ENCODE measurements at regions not wholly inside any gene's neighbourhood (a gene's known extent, or its start where the extent isn't known, plus 50 kb on each side); places are given as distances from the start of the nearest gene placed in this dataset.

DNA sequence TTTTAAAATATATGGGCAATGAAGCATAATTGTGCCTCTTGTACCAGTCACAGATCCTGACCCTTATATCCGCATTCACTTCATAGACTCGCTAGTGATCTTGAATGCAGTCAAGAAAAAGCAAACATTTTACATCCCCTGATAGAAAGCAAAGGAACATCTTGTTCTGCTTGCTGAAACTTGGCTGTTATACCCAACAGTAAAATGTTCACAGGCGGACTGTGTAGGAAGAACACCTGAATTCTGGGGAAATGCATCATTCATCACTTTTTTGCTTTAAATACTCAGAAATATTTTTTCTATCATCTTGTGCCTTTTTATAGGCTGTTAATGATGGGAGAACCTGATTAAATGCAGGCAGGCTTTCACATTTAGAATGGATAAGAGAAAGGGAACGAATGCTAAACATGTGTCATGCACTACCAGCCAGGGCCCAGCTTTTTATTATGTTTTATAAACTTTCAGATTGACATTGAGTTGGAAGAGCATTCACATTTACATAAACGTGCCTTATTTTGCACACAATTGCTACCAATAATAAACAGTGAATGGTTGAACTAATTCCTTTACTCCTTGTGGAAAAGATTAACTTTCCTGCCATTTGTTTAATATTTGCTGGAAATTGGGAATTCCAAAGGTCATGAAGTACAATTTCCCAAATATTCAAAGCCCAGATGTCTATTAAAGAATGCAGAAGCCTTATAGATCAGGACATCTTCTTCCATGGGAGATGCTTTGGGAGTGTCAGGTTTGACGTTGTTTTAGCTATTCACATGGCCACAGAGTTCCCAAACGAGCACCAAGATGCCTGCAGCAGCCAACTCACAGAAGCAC is 756.2 kb downstream of the TLE1 start:
- Histone ChIP-seq H3K4me3 (ENCODE audit: extremely low read depth, insufficient read depth, low read length, poor library complexity, severe bottlenecking) (no peak overlapping the region), H3K27ac (ENCODE audit: low read depth, low read length, severe bottlenecking) (no peak overlapping the region), H3K36me3 (ENCODE audit: control insufficient read depth, insufficient read depth, low read length) (no peaks in the 10 kb centered on the region), H3K4me1 (ENCODE audit: control insufficient read depth, insufficient read depth, low read length, poor library complexity, severe bottlenecking) (no peaks in the 10 kb centered on the region), H3K9me3 (ENCODE audit: control insufficient read depth, low read length) (no peaks in the 10 kb centered on the region)
- WGBS, 2 experiments (ENCODE audit: insufficient coverage in 2 of 2) = 92% methylated on average over 4 of the region's 7 CpGs; no CpG with 5 or more reads in 1 of the 2 experiments

DNA sequence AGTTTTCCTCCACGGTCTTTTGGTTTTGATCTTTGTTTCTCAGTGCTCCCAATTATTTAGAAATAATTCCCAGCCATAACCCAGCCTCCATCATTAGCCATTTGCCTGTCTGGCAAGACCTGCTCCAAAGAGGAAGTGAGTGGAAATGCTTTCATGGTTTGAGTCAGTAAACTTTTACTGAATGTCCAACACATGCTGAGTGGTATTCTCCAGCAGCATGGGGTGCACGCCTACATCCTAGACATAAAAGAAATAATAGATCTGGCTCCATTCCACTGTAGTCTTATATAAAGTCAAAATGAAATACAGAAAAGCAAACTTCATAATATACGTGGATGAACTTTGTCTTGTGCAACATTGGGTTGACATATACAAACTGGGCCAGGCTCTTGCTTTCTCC is 757.2 kb downstream of the TLE1 start:
- no peaks in the 10 kb centered on the region for H3K36me3 ChIP-seq (ENCODE audit: control insufficient read depth, insufficient read depth, low read length)
- H3K27ac ChIP-seq (ENCODE audit: low read depth, low read length, severe bottlenecking) = no peak overlapping the region
- H3K4me1 ChIP-seq (ENCODE audit: control insufficient read depth, insufficient read depth, low read length, poor library complexity, severe bottlenecking) = no peaks in the 10 kb centered on the region
- no peak overlapping the region for H3K4me3 ChIP-seq (ENCODE audit: extremely low read depth, insufficient read depth, low read length, poor library complexity, severe bottlenecking)
- 62% methylated on average over 3 of the region's 3 CpGs; no CpG with 5 or more reads in 1 of the 2 experiments for WGBS, 2 experiments (ENCODE audit: insufficient coverage in 2 of 2)
- no peaks in the 10 kb centered on the region for H3K9me3 ChIP-seq (ENCODE audit: control insufficient read depth, low read length)

DNA sequence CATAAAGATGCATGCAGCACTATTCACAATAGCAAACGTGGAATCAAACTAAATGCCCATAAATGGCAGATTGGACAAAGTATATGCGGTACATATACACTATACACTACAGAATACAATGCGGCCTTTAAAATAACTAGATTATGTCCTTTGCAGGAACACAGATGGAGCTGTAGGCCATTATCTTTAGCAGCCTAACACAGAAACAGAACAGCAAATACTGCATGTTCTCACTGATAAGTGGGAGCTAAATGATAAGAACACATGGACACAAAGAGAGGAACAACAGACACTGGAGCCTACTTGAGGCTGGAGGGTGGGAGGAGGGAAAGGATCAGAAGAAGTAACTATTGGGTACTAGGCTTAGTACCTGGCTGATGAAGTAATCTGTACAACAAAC is 758.2 kb downstream of the TLE1 start:
- Histone ChIP-seq H3K9me3 (ENCODE audit: control insufficient read depth, low read length) (no peaks in the 10 kb centered on the region), H3K4me1 (ENCODE audit: control insufficient read depth, insufficient read depth, low read length, poor library complexity, severe bottlenecking) (no peaks in the 10 kb centered on the region), H3K27ac (ENCODE audit: low read depth, low read length, severe bottlenecking) (no peak overlapping the region), H3K36me3 (ENCODE audit: control insufficient read depth, insufficient read depth, low read length) (no peaks in the 10 kb centered on the region), H3K4me3 (ENCODE audit: extremely low read depth, insufficient read depth, low read length, poor library complexity, severe bottlenecking) (no peak overlapping the region)
- 75 to 79% methylated on average over 2 to 3 of the region's 3 CpGs for WGBS, 2 experiments (ENCODE audit: insufficient coverage in 2 of 2)

DNA sequence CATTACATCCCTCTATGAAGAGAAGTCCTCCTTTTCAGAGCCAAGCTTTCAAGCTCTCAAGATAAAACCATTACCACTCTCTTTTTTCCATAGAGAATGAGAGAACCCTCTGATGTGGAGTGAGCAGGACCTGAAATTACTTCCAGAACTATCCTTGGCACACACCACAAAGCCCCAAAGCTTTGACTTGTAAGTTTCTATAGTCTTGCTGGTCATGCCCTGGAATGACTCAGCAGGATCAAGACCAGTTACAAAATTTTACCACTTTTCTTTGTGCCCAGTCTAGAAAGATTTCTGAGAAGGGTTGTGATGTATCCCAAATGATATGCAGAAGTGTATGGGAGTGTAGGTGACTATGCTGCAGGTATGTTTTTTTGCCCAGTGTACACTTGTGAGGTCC is 760.6 kb downstream of the TLE1 start:
- no peaks in the 10 kb centered on the region for H3K4me1 ChIP-seq (ENCODE audit: control insufficient read depth, insufficient read depth, low read length, poor library complexity, severe bottlenecking)
- no peaks in the 10 kb centered on the region for H3K9me3 ChIP-seq (ENCODE audit: control insufficient read depth, low read length)
- no peak overlapping the region for H3K4me3 ChIP-seq (ENCODE audit: extremely low read depth, insufficient read depth, low read length, poor library complexity, severe bottlenecking)
- no peaks in the 10 kb centered on the region for H3K36me3 ChIP-seq (ENCODE audit: control insufficient read depth, insufficient read depth, low read length)
- no peak overlapping the region for H3K27ac ChIP-seq (ENCODE audit: low read depth, low read length, severe bottlenecking)

DNA sequence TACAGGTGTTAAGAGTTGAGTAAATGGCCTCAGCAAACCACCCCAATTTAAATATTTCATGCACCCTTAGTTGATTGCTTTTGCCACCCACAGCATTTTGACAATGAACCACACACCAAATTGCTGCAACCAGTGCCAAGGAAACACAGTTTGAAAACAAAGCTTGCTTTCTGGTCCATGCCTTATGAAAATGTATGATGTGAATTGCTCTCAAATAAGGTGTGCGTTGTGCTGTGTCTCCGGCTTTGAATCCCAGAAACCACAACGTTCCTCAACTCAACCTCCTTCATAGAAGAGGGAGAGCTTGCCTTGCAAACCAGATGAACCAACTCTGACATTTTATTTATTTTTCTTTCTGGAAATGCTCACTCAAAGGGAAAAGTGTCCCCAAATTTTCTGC is 762.7 kb downstream of the TLE1 start:
- no peaks in the 10 kb centered on the region for H3K9me3 ChIP-seq (ENCODE audit: control insufficient read depth, low read length)
- 90% methylated on average over 2 of the region's 3 CpGs; no CpG with 5 or more reads in 1 of the 2 experiments for WGBS, 2 experiments (ENCODE audit: insufficient coverage in 2 of 2)
- H3K27ac ChIP-seq (ENCODE audit: low read depth, low read length, severe bottlenecking) = no peak overlapping the region
- H3K36me3 ChIP-seq (ENCODE audit: control insufficient read depth, insufficient read depth, low read length) = no peaks in the 10 kb centered on the region
- no peaks in the 10 kb centered on the region for H3K4me1 ChIP-seq (ENCODE audit: control insufficient read depth, insufficient read depth, low read length, poor library complexity, severe bottlenecking)
- H3K4me3 ChIP-seq (ENCODE audit: extremely low read depth, insufficient read depth, low read length, poor library complexity, severe bottlenecking) = no peak overlapping the region

DNA sequence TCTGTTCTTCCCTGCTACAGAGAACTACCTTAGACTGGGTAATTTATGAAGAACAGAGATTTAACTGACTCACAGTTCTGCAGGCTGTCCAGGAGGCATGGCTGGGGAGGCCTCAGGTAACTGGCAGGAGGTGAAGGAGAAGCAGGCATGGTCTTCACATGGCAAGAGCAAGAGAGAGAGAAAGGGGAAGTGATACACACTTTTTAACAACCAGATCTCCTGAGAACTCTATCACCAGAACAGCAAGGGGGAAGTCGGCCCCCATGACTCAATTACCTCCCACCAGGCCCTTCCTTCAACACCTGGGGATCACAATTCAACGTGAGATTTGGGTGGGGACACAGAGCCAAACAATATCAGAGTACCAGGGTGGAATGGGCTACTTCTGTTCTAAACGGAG is 766.8 kb downstream of the TLE1 start:
- Histone ChIP-seq H3K27ac (ENCODE audit: low read depth, low read length, severe bottlenecking) (no peak overlapping the region), H3K9me3 (ENCODE audit: control insufficient read depth, low read length) (no peaks in the 10 kb centered on the region), H3K36me3 (ENCODE audit: control insufficient read depth, insufficient read depth, low read length) (no peaks in the 10 kb centered on the region), H3K4me1 (ENCODE audit: control insufficient read depth, insufficient read depth, low read length, poor library complexity, severe bottlenecking) (no peaks in the 10 kb centered on the region), H3K4me3 (ENCODE audit: extremely low read depth, insufficient read depth, low read length, poor library complexity, severe bottlenecking) (no peak overlapping the region)
- WGBS, 2 experiments (ENCODE audit: insufficient coverage in 2 of 2) = 73% methylated on average over 2 of the region's 3 CpGs; no CpG with 5 or more reads in 1 of the 2 experiments

DNA sequence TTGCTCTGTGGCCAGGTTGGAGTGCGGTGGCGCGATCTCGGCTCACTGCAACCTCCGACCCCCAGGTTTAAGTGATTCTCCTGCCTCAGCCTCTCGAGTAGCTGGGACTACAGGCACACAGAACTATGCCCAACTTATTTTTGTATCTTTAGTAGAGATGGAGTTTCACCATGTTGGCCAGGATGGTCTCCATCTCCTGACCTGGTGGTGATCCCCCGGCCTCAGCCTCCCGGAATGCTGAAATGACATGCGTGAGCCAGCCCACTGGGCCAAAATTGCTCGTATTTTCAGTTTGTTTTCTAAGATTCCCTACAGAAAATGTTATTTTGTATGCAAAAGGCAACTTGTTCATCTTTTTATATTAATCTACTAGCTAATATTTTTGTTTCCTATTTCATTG is 782.6 kb downstream of the TLE1 start:
- H3K27ac ChIP-seq (ENCODE audit: low read depth, low read length, severe bottlenecking) = no peak overlapping the region
- H3K9me3 ChIP-seq (ENCODE audit: control insufficient read depth, low read length) = no peaks in the 10 kb centered on the region
- no peak overlapping the region for H3K4me3 ChIP-seq (ENCODE audit: extremely low read depth, insufficient read depth, low read length, poor library complexity, severe bottlenecking)
- WGBS, 2 experiments (ENCODE audit: insufficient coverage in 2 of 2) = 91 to 95% methylated on average over 6 to 8 of the region's 10 CpGs
- H3K36me3 ChIP-seq (ENCODE audit: control insufficient read depth, insufficient read depth, low read length) = no peaks in the 10 kb centered on the region
- H3K4me1 ChIP-seq (ENCODE audit: control insufficient read depth, insufficient read depth, low read length, poor library complexity, severe bottlenecking) = no peaks in the 10 kb centered on the region

DNA sequence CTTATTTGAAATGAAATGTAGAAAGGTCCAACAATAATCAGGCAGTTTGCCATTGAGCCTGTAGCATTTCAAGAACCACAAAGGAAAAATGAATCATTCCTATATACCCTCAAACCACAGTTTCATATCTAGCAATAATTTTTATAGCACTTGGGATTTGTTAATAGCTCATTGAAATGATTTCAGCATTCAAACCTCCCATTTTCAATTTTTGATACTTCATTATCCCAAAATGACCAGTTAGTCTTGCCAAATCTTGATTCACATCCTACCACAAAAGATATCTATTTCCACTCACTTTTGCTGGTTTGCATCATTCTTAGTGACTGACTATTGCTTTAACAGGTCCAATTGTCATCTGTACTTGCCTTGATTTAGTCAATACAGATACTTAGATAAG is 790.1 kb downstream of the TLE1 start:
- H3K27ac ChIP-seq (ENCODE audit: low read depth, low read length, severe bottlenecking) = no peak overlapping the region
- no peak overlapping the region for H3K4me3 ChIP-seq (ENCODE audit: extremely low read depth, insufficient read depth, low read length, poor library complexity, severe bottlenecking)

DNA sequence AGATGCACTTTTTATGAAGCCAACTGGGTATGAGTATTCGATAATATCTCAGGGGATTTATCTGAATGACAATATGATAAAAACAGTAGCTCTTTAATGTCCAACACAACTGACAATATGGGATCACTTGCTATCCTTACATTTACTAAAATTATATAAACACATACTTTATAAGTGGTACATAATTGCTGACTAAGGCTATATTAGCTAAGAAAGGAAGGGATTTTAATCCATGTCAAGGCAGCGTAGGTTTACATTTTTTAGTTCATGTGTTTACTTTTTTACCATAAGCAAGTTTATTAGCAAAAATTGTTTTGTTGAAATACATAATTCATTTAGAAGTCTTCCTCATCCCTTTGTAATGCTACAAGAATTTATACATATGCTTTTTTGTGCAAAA is 796.2 kb downstream of the TLE1 start:
- Histone ChIP-seq H3K36me3 (ENCODE audit: control insufficient read depth, insufficient read depth, low read length) (no peaks in the 10 kb centered on the region), H3K9me3 (ENCODE audit: control insufficient read depth, low read length) (peaks cover 4% of the 10 kb centered on the region), H3K4me1 (ENCODE audit: control insufficient read depth, insufficient read depth, low read length, poor library complexity, severe bottlenecking) (no peaks in the 10 kb centered on the region), H3K4me3 (ENCODE audit: extremely low read depth, insufficient read depth, low read length, poor library complexity, severe bottlenecking) (no peak overlapping the region), H3K27ac (ENCODE audit: low read depth, low read length, severe bottlenecking) (no peak overlapping the region)
- WGBS, 2 experiments (ENCODE audit: insufficient coverage in 2 of 2) = no CpG with 5 or more reads among the region's 2 CpGs

More for the DNA sequence above, 790.1 kb downstream of the TLE1 start:
- Histone ChIP-seq H3K4me1 (ENCODE audit: control insufficient read depth, insufficient read depth, low read length, poor library complexity, severe bottlenecking) (no peaks in the 10 kb centered on the region), H3K9me3 (ENCODE audit: control insufficient read depth, low read length) (peaks cover 4% of the 10 kb centered on the region), H3K36me3 (ENCODE audit: control insufficient read depth, insufficient read depth, low read length) (no peaks in the 10 kb centered on the region)

DNA sequence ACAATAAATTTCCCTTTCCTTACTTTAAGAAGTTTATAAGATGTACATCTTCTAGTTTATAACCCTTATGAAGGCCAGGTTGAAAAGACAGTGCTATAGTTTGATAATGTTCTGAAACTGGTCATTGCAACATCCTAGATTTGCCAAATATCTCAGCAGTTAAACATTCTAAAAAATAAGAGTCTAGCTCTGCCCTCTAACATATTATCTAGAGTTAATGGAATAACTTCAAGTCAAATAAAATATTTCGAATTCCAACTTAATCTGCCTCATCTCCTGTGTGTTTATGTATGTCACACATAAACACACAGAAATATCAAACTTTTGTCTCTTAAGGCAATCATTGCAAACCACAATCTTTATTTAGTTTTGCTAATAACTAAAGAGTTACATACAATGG is 796.6 kb downstream of the TLE1 start:
- H3K4me3 ChIP-seq (ENCODE audit: extremely low read depth, insufficient read depth, low read length, poor library complexity, severe bottlenecking) = no peak overlapping the region
- H3K27ac ChIP-seq (ENCODE audit: low read depth, low read length, severe bottlenecking) = no peak overlapping the region
- no CpG with 5 or more reads among the region's 1 CpG for WGBS, 2 experiments (ENCODE audit: insufficient coverage in 2 of 2)
- peaks cover 4% of the 10 kb centered on the region for H3K9me3 ChIP-seq (ENCODE audit: control insufficient read depth, low read length)
- no peaks in the 10 kb centered on the region for H3K36me3 ChIP-seq (ENCODE audit: control insufficient read depth, insufficient read depth, low read length)
- H3K4me1 ChIP-seq (ENCODE audit: control insufficient read depth, insufficient read depth, low read length, poor library complexity, severe bottlenecking) = no peaks in the 10 kb centered on the region

DNA sequence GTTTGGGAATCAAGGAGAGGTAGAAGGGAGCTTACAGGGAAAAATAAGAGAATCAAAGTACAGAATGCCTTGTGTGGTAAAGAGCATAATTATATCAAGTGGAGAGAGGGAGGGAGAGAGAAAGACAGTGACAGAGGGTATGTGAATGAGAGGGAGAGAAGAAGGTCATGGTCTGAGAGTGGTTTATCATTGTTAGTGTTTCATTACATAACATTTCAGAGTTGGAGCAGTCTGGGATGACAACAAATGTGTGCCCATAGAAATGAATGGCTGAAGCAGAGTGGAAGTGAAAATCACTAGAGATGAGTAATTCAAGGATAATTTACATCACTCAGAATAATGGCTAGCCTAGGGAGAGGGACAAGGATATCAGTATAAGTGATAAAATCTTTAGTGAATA is 799.2 kb downstream of the TLE1 start:
- Histone ChIP-seq H3K27ac (ENCODE audit: low read depth, low read length, severe bottlenecking) (no peak overlapping the region), H3K36me3 (ENCODE audit: control insufficient read depth, insufficient read depth, low read length) (no peaks in the 10 kb centered on the region), H3K4me1 (ENCODE audit: control insufficient read depth, insufficient read depth, low read length, poor library complexity, severe bottlenecking) (no peaks in the 10 kb centered on the region), H3K4me3 (ENCODE audit: extremely low read depth, insufficient read depth, low read length, poor library complexity, severe bottlenecking) (no peak overlapping the region), H3K9me3 (ENCODE audit: control insufficient read depth, low read length) (peaks cover 4% of the 10 kb centered on the region)
